ENCODE measurements at regions not wholly inside any gene's neighbourhood (a gene's known extent, or its start where the extent isn't known, plus 50 kb on each side); places are given as distances from the start of the nearest gene placed in this dataset.

GRCh38 chr15:47119349-47119748 is 598.0 kb upstream of the SEMA6D start (continued):
- TF ChIP-seq, protein P1, sequence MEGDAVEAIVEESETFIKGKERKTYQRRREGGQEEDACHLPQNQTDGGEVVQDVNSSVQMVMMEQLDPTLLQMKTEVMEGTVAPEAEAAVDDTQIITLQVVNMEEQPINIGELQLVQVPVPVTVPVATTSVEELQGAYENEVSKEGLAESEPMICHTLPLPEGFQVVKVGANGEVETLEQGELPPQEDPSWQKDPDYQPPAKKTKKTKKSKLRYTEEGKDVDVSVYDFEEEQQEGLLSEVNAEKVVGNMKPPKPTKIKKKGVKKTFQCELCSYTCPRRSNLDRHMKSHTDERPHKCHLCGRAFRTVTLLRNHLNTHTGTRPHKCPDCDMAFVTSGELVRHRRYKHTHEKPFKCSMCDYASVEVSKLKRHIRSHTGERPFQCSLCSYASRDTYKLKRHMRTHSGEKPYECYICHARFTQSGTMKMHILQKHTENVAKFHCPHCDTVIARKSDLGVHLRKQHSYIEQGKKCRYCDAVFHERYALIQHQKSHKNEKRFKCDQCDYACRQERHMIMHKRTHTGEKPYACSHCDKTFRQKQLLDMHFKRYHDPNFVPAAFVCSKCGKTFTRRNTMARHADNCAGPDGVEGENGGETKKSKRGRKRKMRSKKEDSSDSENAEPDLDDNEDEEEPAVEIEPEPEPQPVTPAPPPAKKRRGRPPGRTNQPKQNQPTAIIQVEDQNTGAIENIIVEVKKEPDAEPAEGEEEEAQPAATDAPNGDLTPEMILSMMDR (IDR thresholded peaks at IDR 0.05; ENCODE audit: low read depth, low read length, missing input control), result no peak
- TF ChIP-seq RAD21 (IDR thresholded peaks at IDR 0.05), result no peak
- TF ChIP-seq NR2F2 (IDR thresholded peaks at IDR 0.05), result no peak
- TF ChIP-seq GABPA (IDR thresholded peaks at IDR 0.05 in 1 of 2, conservative IDR thresholded peaks at IDR 0.05 in 1 of 2), result no peak
- no peak for TF ChIP-seq FOXA2 (IDR thresholded peaks at IDR 0.05)

DNA sequence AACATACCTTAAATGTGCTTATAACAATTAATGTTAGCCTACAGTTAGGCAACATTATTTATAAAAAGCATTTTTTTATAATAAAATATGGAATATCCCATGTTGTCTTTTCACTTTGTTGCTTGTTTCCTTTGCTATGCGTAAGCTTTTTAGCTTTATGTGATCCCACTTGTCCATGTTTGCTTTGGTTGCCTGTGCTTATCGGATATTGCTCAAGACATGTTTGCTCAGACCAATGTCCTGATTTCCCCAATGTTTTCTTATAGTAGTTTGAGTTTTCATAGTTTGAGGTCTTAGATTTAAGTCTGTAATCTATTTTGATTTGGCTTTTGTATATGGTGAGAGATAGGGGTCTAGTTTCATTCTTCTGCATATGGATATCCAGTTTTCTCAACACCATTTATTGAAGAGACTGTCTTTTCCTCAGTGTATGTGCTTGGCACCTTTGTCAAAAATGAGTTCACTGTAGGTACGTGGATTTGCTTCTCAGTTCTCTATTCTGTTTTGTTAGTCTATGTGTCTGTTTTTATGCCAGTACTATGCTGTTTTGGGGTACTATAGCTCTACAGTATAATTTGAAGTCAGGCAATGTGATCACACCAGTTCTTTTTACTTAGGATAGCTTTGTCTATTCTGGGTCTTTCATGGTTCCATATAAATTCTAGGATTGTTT is 592.7 kb upstream of the SEMA6D start:
- Histone ChIP-seq H3K36me3 (ENCODE audit: control insufficient read depth in 4 of 4, insufficient read depth in 3 of 4, low read depth in 1 of 4, low read length in 3 of 4) (peaks cover 0 to 2% (median 0%) of the 10 kb centered on the region in 4 donors), H3K4me3 (ENCODE audit: low read depth in 1 of 3, low read length in 3 of 3) (peak overlapping the region; percentile 29 to 67 (median 32)), H3K9me3 (ENCODE audit: control insufficient read depth in 4 of 4, low read length in 3 of 4) (peaks cover 0 to 4% (median 1%) of the 10 kb centered on the region in 4 donors), H3K4me1 (ENCODE audit: control insufficient read depth in 4 of 4, insufficient read depth in 4 of 4, low read length in 3 of 4) (peaks cover 0 to 9% (median 7%) of the 10 kb centered on the region in 4 donors), H3K27me3 (ENCODE audit: control insufficient read depth in 4 of 4, insufficient read depth in 4 of 4, low read length in 3 of 4) (no peaks in the 10 kb centered on the region), H3K9ac (ENCODE audit: low read depth in 1 of 2, low read length in 2 of 2) (no peak overlapping the region), H3K27ac (ENCODE audit: low read depth in 1 of 2, low read length in 2 of 2) (peak overlapping the region; percentile 67 to 78)
- TF ChIP-seq TAF1 (conservative IDR thresholded peaks at IDR 0.05), result no peak
- peak; percentile 70 for TF ChIP-seq FOXA1 (IDR thresholded peaks at IDR 0.05)
- TF ChIP-seq GABPA (IDR thresholded peaks at IDR 0.05 in 1 of 2, conservative IDR thresholded peaks at IDR 0.05 in 1 of 2), result peak in 1 of 2 donors; percentile 30
- TF ChIP-seq, protein P2, sequence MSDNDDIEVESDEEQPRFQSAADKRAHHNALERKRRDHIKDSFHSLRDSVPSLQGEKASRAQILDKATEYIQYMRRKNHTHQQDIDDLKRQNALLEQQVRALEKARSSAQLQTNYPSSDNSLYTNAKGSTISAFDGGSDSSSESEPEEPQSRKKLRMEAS (IDR thresholded peaks at IDR 0.05), result peak; percentile 40
- TF ChIP-seq REST (IDR thresholded peaks at IDR 0.05), result no peak
- TF ChIP-seq NR2F2 (IDR thresholded peaks at IDR 0.05), result no peak
- peak; percentile 88 for TF ChIP-seq FOXA2 (IDR thresholded peaks at IDR 0.05)
- TF ChIP-seq ATF3 (IDR thresholded peaks at IDR 0.05), result no peak
- TF ChIP-seq SP1 (IDR thresholded peaks at IDR 0.05), result peak; percentile 64
- TF ChIP-seq JUND (IDR thresholded peaks at IDR 0.05), result peak in 1 of 2 donors; percentile 56
- TF ChIP-seq YY1 (IDR thresholded peaks at IDR 0.05), result peak; percentile 82
- TF ChIP-seq HNF4A (conservative IDR thresholded peaks at IDR 0.05), result peak; percentile 74 to 79
- TF ChIP-seq, protein P1 (IDR thresholded peaks at IDR 0.05; ENCODE audit: low read depth, low read length, missing input control), result no peak
- TF ChIP-seq RXRA (IDR thresholded peaks at IDR 0.05), result peak in 1 of 2 donors; percentile 64
- no peak for TF ChIP-seq HNF4G (IDR thresholded peaks at IDR 0.05)
- TF ChIP-seq EGR1 (IDR thresholded peaks at IDR 0.05; ENCODE audit: low read depth in 2 of 2), result no peak
- TF ChIP-seq, protein P3, sequence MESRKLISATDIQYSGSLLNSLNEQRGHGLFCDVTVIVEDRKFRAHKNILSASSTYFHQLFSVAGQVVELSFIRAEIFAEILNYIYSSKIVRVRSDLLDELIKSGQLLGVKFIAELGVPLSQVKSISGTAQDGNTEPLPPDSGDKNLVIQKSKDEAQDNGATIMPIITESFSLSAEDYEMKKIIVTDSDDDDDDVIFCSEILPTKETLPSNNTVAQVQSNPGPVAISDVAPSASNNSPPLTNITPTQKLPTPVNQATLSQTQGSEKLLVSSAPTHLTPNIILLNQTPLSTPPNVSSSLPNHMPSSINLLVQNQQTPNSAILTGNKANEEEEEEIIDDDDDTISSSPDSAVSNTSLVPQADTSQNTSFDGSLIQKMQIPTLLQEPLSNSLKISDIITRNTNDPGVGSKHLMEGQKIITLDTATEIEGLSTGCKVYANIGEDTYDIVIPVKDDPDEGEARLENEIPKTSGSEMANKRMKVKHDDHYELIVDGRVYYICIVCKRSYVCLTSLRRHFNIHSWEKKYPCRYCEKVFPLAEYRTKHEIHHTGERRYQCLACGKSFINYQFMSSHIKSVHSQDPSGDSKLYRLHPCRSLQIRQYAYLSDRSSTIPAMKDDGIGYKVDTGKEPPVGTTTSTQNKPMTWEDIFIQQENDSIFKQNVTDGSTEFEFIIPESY (IDR thresholded peaks at IDR 0.05), result peak; percentile 14
- TF ChIP-seq RAD21 (IDR thresholded peaks at IDR 0.05), result peak; percentile 30 to 42
- no peak for DNase-seq (ENCODE audit: low spot score)
- WGBS, result 32% methylated on average over 3 of the region's 3 CpGs
